ENCODE measurements at regions not wholly inside any gene's neighbourhood (a gene's known extent, or its start where the extent isn't known, plus 50 kb on each side); places are given as distances from the start of the nearest gene placed in this dataset.
A peak's percentile ranks its signal among the peaks of the same experiment; 100 is the strongest.

DNA sequence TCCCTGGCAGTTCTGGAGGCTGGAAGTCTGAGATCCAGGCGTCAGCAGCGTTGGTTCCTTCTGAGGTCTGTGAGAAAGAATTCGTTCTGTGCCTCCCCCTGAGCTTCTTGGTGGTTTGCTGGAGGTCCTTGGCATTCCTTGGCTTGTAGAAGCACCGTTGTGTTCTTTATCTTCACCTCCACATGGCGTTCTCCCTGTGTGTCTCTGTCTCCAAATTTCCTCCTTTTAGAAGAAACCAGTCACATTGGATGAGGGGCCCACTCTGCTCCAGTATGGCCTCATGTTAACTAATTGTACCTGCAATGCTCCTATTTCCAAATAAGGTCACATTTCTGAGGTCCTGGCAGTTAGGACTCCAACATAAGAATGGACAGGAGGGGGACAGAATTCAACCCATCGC, 73.0 kb upstream of the BACH2 start:
- H3K36me3 ChIP-seq (ENCODE audit: control insufficient read depth, insufficient read depth, low read length), result no peaks in the 10 kb centered on the region
- peaks cover 3% of the 10 kb centered on the region; the same call in 1 of the 2 replicates for H3K27me3 ChIP-seq (ENCODE audit: control insufficient read depth, insufficient read depth, low read length)
- no peak overlapping the region for H3K4me3 ChIP-seq (ENCODE audit: low read depth, low read length)
- ChIA-PET CTCF (no interaction called here), POLR2A (no interaction called here)
- no peak for TF ChIP-seq CTCF (IDR thresholded peaks at IDR 0.05; ENCODE audit: insufficient read depth, low read depth, low read length)
- DNase-seq (ENCODE audit: low read depth), result no peak

DNA sequence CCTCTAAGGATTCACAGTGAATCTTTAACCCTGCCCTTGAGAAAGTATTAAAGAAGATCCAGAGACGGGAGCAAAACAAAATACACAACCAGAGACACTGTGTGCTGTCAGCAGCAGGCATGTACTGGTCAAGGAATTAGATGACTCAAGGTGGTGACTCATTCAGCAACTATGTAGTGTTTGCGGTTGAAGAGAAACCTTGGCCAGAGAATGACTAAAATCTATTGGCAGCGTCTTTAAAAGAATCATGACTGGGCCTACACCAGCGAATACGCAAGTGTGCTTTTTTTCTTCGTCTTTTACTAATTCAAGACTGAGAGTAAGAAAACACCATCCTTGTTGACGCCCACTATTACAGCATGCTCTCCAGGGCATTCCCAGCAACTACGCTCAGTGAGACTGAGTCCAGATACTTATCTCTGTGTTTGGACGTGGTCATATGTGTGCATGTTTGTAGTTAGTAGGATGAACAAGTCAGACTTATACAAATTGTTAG, 72.4 kb upstream of the BACH2 start:
- Histone ChIP-seq H3K4me3 (ENCODE audit: low read depth, low read length) (no peak overlapping the region), H3K36me3 (ENCODE audit: control insufficient read depth, insufficient read depth, low read length) (no peaks in the 10 kb centered on the region), H3K27me3 (ENCODE audit: control insufficient read depth, insufficient read depth, low read length) (peaks cover 3% of the 10 kb centered on the region)
- CTCF ChIA-PET, result interaction anchor here (0.7 kb wide), 1 partner anchor 28 kb away, joined by 3 read pairs; no protein-coding TSS in a partner anchor
- no peak for TF ChIP-seq CTCF (IDR thresholded peaks at IDR 0.05; ENCODE audit: insufficient read depth, low read depth, low read length)
- POLR2A ChIA-PET, result no interaction called here
- peak; percentile 100 for DNase-seq (ENCODE audit: low read depth)

- CTCF ChIA-PET, result interaction anchor here (0.7 kb wide), 1 partner anchor 28 kb away, joined by 3 read pairs; no protein-coding TSS in a partner anchor
- Histone ChIP-seq H3K27me3 (ENCODE audit: control insufficient read depth, insufficient read depth, low read length) (peaks cover 3% of the 10 kb centered on the region), H3K36me3 (ENCODE audit: control insufficient read depth, insufficient read depth, low read length) (no peaks in the 10 kb centered on the region), H3K4me3 (ENCODE audit: low read depth, low read length) (no peak overlapping the region)
- DNase-seq (ENCODE audit: low read depth), result no peak
- POLR2A ChIA-PET, result no interaction called here
- no peak for TF ChIP-seq CTCF (IDR thresholded peaks at IDR 0.05; ENCODE audit: insufficient read depth, low read depth, low read length)
Measured at GRCh38 chr6:90368601-90369000, 72.0 kb upstream of the BACH2 start.

DNA sequence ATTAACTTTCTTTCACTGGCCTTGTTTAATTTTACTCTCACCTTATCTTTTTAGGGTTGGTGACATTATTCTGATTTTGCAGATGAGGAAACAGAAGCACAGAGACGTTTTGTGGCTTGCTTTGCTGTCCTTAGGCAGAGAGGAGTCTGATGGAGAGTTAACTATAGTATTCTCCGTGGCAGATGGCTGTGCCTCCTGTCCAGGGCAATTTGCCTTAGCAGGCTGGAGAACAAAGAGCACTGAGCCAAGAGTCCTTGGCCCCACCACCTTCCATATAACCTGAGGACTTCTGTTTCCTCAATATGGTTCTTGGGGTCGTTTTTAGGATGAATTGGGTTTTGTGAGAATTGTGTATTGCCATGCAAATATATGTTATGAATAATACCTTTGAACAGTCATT, 71.4 kb upstream of the BACH2 start:
- H3K27me3 ChIP-seq (ENCODE audit: control insufficient read depth, insufficient read depth, low read length), result peaks cover 5% of the 10 kb centered on the region
- no peak overlapping the region for H3K4me3 ChIP-seq (ENCODE audit: low read depth, low read length)
- ChIA-PET CTCF (interaction anchor here (0.7 kb wide), 1 partner anchor 21 kb away, joined by 3 read pairs; no protein-coding TSS in a partner anchor), POLR2A (no interaction called here)
- no peak for DNase-seq (ENCODE audit: low read depth)
- TF ChIP-seq CTCF (IDR thresholded peaks at IDR 0.05; ENCODE audit: insufficient read depth, low read depth, low read length), result no peak
- no peaks in the 10 kb centered on the region for H3K36me3 ChIP-seq (ENCODE audit: control insufficient read depth, insufficient read depth, low read length)

GRCh38 chr6:90365565-90366219, 69.0 kb upstream of the BACH2 start:
- Histone ChIP-seq H3K36me3 (ENCODE audit: control insufficient read depth, insufficient read depth, low read length) (no peaks in the 10 kb centered on the region), H3K4me3 (ENCODE audit: low read depth, low read length) (no peak overlapping the region), H3K27me3 (ENCODE audit: control insufficient read depth, insufficient read depth, low read length) (peaks cover 8% of the 10 kb centered on the region)
- no peak for DNase-seq (ENCODE audit: low read depth)
- CTCF ChIA-PET, result interaction anchor here (0.6 kb wide), 1 partner anchor 58 kb away, joined by 3 read pairs; no protein-coding TSS in a partner anchor
- no peak for TF ChIP-seq CTCF (IDR thresholded peaks at IDR 0.05; ENCODE audit: insufficient read depth, low read depth, low read length)
- POLR2A ChIA-PET, result no interaction called here

Measured in BJ (cell line).